ENCODE measurements at regions not wholly inside any gene's neighbourhood (a gene's known extent, or its start where the extent isn't known, plus 50 kb on each side); places are given as distances from the start of the nearest gene placed in this dataset.

DNA sequence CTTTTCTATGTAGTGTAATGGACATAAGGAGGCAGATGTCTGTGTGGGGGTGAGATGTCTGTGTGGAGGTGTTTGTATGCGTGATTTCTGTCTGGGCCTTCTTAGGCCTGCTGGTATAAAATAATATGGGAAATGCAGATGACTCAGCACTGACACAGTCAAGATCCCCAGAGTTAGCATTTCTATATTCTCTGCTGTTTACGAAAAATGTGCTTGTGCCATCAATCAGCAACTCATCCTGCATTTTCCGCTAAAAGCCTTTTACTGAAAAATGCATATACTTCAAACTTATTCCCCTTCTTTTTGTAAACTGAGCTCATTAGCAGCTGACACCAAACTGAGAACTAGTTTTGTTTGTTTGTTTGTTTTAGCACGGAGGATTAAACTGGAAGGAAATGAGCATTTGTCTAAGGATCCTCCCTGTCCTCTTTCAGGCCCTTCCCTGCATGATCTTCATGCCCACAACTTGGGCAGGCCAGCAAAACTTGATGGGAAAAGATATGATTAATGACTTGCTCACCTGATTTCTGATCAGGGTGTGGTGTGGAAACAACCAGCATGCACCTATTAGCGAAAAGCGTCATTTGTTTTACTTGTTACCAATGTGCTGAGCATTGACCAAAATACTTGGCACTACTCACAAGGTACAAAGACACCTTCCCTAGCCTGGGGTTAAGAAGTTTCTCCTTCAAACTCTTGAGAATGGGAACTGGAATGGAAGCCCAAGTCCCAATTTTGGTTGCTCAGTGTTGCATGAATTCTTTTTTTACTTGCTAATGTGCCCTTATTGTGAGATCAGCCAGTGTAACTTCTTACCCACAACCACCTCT is 77.4 kb downstream of the NDUFS5 start:
- DNase-seq (ENCODE audit: low spot score in 2 of 2) (no peak), ATAC-seq (replicated peaks; ENCODE audit: extremely low read depth, poor library complexity, severe bottlenecking) (no peak)
- H3K27me3 Mint-ChIP-seq: no peaks in the 10 kb centered on the region
- no peak overlapping the region for H3K27ac Mint-ChIP-seq (ENCODE audit: low read depth)
- peaks cover 3% of the 10 kb centered on the region for H3K36me3 Mint-ChIP-seq (ENCODE audit: insufficient read depth)
- peaks cover 24% of the 10 kb centered on the region for H3K4me1 Mint-ChIP-seq
- no peaks in the 10 kb centered on the region for H3K9me3 Mint-ChIP-seq
- H3K4me3 Mint-ChIP-seq: peak overlapping the region; percentile 85

DNA sequence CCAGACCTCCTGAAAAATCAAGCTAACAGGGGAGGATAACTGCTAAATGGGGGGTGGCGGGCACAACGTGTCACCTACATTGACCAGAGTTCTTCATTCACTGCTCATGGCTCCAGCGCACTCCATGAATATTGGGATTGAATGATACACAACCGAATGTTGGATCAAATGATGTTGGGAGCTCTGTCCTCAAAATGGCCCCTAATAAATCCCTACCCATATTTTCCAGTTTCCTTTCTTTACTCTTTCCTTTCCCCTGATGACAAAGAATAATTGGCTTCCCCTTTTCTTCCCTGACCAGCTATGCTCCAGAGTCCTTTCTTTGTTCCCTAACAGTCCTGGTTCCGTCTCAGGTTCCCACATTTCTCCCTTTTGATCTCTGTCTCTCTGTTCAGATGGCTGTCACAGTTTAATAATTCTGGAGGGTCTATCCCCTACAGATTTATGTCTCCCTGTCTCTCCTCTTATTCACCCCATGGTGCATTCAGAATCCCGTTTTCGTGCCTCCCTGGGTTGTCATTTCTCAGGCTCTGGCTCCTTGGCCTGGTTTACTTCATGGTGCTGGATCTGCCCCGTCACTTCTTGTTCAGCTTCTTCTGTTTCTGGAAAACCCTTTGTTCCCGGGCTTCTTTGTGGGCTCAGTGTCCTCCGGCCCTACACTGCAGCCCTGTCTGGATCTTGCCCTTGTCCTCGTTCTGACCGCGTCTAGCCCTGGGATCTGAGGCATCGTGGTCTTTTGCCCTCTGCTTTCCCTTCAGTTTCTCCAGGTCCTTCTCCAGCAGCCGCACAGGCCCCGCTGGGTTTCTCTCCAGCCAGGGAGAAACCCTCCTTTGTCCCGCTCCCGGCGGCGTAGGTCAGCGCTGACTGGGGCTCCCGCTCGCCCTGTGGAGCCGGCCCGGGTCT is 78.3 kb downstream of the NDUFS5 start:
- Mint-ChIP-seq H3K27ac (ENCODE audit: low read depth) (no peak overlapping the region), H3K27me3 (no peaks in the 10 kb centered on the region), H3K36me3 (ENCODE audit: insufficient read depth) (peaks cover 2% of the 10 kb centered on the region), H3K4me1 (peaks cover 20% of the 10 kb centered on the region), H3K9me3 (no peaks in the 10 kb centered on the region), H3K4me3 (peak overlapping the region; percentile 85)
- ATAC-seq (replicated peaks; ENCODE audit: extremely low read depth, poor library complexity, severe bottlenecking) (no peak), DNase-seq (ENCODE audit: low spot score in 2 of 2) (no peak)

DNA sequence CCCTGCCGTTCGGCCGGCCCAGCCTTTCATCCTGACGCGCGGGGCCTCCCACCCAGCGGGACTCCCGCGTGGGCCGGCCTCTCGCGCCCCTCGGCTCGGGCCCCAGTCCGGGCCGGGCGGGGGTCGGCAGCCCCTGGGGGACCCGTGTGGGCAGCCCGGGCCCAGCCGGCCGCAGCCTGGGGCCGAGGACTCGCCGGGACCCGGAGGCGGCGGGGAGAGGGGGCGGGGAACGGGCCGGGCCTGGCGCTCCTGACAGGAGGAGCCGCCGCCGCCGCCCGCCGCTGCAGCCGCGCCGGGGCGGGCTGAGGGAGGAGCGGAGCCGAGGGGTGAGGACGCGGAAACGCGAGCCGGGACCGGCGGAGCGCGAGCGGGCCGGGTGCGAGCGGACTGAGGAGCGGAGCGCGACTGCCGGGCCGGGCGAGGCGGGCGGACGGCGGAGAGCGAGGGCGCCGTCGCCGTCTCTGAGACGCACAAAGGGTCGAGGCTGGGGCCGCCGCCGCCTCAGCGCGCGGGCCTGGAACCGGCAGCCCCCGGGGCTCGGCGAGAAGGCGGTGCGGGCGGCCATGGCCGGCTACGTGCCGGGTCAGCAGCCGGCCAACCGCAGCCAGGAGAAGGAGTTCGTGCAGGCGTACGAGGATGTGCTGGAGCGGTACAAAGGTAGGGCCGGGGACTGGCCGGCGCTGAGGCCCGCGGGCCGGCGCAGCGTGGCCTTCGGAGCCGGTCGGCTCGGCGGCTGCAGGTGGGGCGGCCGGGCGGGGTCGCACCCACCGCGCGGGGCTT is 79.1 kb downstream of the NDUFS5 start:
- Mint-ChIP-seq H3K36me3 (ENCODE audit: insufficient read depth) (peaks cover 2% of the 10 kb centered on the region), H3K27me3 (no peaks in the 10 kb centered on the region), H3K9me3 (no peaks in the 10 kb centered on the region), H3K4me3 (peak overlapping the region; percentile 85), H3K4me1 (peaks cover 20% of the 10 kb centered on the region), H3K27ac (ENCODE audit: low read depth) (peak overlapping the region; percentile 39)
- ATAC-seq (replicated peaks; ENCODE audit: extremely low read depth, poor library complexity, severe bottlenecking) (peak; percentile 78), DNase-seq (ENCODE audit: low spot score in 2 of 2) (peak; percentile 30 to 35)

DNA sequence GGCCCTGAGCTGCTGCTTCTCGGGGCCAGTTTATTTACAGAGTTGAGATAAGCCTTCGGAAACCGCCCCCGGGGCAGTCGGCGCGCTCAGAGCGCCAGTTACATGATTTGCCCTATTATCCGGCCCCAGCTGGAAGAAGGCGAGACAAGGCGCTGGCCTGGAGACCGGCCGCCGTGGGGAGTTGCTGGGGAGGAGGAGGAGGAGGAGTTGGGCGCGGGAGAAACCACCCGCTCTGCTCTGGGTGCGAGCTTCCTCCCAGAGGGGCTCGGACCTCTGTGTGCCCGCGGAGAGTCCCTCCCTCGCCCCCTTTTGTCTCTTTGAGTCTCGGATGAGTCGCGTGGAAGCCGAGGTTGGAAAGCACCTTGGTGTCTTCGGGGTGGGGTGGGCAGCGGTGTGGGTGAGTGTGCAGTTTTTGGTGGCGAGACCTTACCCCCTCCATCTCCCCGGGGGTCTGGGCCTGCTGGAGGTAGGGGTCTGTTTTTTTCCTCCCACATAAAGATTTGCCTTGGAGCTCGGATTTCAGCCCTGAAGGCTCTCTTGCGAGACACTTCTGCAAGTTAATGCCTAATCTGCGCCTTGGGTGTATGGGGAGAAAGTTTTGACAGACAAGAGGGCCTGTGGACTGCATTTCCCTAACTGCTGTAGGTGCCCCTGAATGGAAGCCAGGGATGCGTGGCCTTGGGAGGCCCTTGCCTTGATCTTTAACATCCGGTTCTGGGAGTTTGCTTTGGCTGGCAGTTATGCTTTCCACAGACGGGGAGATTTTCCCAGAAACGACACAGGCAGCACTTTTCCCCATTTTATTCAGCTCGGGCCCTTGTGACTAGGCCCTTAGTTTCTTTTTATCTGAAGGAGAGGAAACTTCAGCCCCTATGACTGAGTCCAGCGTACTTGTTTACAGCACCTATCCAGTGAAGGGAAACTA is 80.0 kb downstream of the NDUFS5 start:
- DNase-seq (ENCODE audit: low spot score in 2 of 2) (peak in 1 of 2 donors; percentile 15), ATAC-seq (replicated peaks; ENCODE audit: extremely low read depth, poor library complexity, severe bottlenecking) (peak; percentile 31)
- peak overlapping the region; percentile 39 for H3K27ac Mint-ChIP-seq (ENCODE audit: low read depth)
- H3K36me3 Mint-ChIP-seq (ENCODE audit: insufficient read depth): peaks cover 2% of the 10 kb centered on the region
- peak overlapping the region; percentile 85 for H3K4me3 Mint-ChIP-seq
- H3K4me1 Mint-ChIP-seq: peaks cover 20% of the 10 kb centered on the region
- no peaks in the 10 kb centered on the region for H3K27me3 Mint-ChIP-seq
- H3K9me3 Mint-ChIP-seq: no peaks in the 10 kb centered on the region

DNA sequence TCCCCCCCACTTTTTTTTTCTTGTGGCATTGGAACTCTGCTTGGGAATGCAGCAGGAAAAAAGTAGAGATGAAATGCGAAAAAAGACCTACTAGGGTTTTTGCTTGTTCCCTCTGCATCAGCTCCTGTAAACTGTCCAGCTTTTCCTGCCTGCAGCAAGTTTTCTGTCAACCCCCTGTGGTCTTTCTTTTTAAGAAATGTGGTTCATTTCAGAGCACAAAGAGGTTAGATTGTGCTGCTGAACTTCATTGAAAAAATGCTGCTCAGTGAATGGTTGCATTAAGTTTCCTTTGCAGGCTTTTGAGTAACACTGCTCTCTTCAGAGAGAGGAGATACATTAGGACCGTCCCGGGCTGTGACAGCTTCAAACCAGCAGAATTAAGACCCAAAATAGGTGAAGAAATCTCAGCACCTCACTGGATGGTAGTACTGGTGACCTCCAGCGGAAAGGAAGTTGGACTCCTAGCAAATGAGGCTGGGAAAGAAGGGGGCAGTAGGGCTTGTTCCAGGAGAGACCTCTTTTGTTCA is 80.7 kb downstream of the NDUFS5 start:
- DNase-seq (ENCODE audit: low spot score in 2 of 2) (no peak), ATAC-seq (replicated peaks; ENCODE audit: extremely low read depth, poor library complexity, severe bottlenecking) (no peak)
- H3K36me3 Mint-ChIP-seq (ENCODE audit: insufficient read depth): peaks cover 2% of the 10 kb centered on the region
- H3K4me1 Mint-ChIP-seq: peaks cover 20% of the 10 kb centered on the region
- H3K4me3 Mint-ChIP-seq: peak overlapping the region; percentile 85
- H3K27me3 Mint-ChIP-seq: no peaks in the 10 kb centered on the region
- H3K27ac Mint-ChIP-seq (ENCODE audit: low read depth): no peak overlapping the region
- H3K9me3 Mint-ChIP-seq: no peaks in the 10 kb centered on the region

DNA sequence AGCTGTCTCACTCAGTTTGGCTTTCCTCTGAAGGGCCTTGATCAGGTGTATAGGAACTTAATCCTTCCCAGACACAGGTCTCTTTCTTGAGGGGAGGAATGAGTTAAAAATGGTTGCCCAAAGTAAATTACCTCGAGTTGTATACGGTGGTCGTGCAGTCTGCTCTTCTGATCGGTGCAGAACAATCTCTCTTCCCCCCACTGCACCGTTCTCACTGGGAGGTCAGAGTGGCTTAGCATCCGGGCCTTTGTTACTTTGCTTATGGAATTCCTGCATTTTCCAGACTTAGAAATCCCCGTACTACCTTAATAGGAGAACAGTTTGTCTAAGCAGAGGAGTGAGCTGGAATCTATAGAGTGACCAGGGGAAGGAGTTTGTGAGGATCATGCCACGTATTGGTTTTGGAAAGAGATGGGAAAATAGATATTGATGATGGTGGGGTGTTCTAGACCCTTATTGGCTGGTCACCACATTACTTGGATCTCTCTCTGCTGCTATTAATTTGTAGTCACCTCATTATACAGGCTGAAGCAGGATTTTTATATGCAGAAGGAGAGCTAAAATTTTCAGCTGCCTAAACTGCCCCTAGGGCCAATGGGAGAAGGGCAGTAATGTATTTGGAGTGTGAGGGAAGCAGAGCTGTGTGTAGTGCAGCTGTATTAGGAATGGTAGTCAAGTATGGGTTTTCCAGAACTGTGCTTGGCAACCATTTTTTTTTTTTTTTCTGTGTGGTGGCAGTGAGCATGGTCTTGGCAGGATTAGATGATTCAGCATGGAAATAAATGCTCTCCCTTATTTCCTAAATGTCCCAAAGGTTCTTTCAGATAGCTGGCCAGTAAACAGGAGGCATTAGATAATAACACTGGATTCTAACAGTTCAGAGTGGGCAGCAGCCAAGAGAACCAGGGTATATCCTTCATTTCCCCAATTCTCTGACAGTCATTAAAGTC is 81.5 kb downstream of the NDUFS5 start:
- Mint-ChIP-seq H3K4me1 (peaks cover 14% of the 10 kb centered on the region), H3K9me3 (no peaks in the 10 kb centered on the region), H3K4me3 (no peak overlapping the region), H3K27ac (ENCODE audit: low read depth) (no peak overlapping the region), H3K27me3 (no peaks in the 10 kb centered on the region), H3K36me3 (ENCODE audit: insufficient read depth) (peaks cover 2% of the 10 kb centered on the region)
- ATAC-seq (replicated peaks; ENCODE audit: extremely low read depth, poor library complexity, severe bottlenecking) (no peak), DNase-seq (ENCODE audit: low spot score in 2 of 2) (no peak)

DNA sequence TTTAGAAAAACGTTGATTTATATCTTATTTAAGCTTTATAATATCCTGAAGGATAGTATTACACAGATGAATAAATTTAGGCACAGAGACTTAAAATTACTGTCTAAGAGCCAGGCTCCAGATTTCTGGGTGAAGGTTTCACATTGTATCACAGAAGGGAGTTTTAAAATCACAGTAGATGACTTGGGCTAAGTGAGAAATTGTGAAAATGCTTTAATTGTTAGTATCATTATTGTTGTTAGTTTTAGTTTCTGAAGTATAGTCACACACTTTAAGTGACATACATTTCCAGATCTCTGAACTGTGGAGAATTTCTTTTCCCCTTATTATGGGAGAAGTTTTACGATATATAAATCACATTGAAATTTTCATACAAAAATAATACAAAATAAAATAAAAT is 83.5 kb downstream of the NDUFS5 start:
- DNase-seq (ENCODE audit: low spot score in 2 of 2) (no peak), ATAC-seq (replicated peaks; ENCODE audit: extremely low read depth, poor library complexity, severe bottlenecking) (no peak)
- no peaks in the 10 kb centered on the region for H3K9me3 Mint-ChIP-seq
- H3K4me3 Mint-ChIP-seq: no peak overlapping the region
- H3K4me1 Mint-ChIP-seq: peaks cover 11% of the 10 kb centered on the region
- peaks cover 2% of the 10 kb centered on the region for H3K36me3 Mint-ChIP-seq (ENCODE audit: insufficient read depth)
- no peaks in the 10 kb centered on the region for H3K27me3 Mint-ChIP-seq
- H3K27ac Mint-ChIP-seq (ENCODE audit: low read depth): peak overlapping the region; percentile 22

DNA sequence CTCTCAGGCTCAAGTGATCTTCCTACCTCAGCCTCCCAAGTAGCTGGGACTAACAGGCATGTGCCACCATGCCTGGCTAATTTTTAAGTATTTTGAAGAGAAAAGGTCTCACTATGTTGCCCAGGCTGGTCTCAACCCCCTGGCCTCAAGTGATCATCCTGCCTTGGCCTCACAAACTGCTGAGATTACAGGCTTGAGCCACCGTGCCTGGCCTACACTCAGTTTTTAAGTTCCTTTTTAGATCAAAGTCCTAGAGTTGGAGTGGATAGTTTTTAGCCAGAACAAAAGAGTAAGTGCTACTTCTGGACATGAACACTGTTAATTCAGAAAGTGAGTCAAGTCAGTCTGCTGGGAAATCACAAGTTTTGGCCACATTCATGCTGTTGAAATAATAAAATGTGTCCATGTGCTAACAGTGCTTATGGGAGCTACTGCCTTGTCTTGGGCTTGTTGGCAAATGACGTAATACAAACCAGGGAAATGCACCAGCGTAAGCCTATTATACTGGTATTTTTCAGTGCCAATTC is 84.2 kb downstream of the NDUFS5 start:
- H3K36me3 Mint-ChIP-seq (ENCODE audit: insufficient read depth): peaks cover 2% of the 10 kb centered on the region
- DNase-seq (ENCODE audit: low spot score in 2 of 2) (no peak), ATAC-seq (replicated peaks; ENCODE audit: extremely low read depth, poor library complexity, severe bottlenecking) (no peak)
- H3K27me3 Mint-ChIP-seq: no peaks in the 10 kb centered on the region
- no peak overlapping the region for H3K27ac Mint-ChIP-seq (ENCODE audit: low read depth)
- H3K4me1 Mint-ChIP-seq: peaks cover 11% of the 10 kb centered on the region
- no peak overlapping the region for H3K4me3 Mint-ChIP-seq
- H3K9me3 Mint-ChIP-seq: no peaks in the 10 kb centered on the region

DNA sequence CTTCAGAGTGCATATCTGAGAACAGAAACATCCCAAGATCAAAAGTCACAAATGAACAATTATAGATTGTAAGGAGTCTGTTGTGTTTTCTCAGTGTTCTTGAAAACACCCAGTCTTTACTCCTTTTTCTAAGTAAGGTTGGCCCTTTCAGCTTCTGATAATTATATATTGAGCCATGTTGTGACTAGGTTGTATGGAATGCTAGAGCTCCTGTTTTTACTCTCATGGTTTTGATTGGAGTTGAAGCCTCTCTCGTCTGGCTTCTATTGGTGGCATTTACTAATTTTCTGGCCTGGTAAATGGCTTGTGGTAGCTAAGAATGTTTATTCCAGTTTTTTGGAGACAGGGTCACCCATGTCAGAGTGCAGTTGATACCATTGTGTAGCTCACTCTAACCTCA is 84.7 kb downstream of the NDUFS5 start:
- no peaks in the 10 kb centered on the region for H3K9me3 Mint-ChIP-seq
- H3K4me1 Mint-ChIP-seq: peaks cover 7% of the 10 kb centered on the region
- no peak overlapping the region for H3K27ac Mint-ChIP-seq (ENCODE audit: low read depth)
- H3K36me3 Mint-ChIP-seq (ENCODE audit: insufficient read depth): peaks cover under 1% of the 10 kb centered on the region
- H3K4me3 Mint-ChIP-seq: no peak overlapping the region
- H3K27me3 Mint-ChIP-seq: no peaks in the 10 kb centered on the region
- ATAC-seq (replicated peaks; ENCODE audit: extremely low read depth, poor library complexity, severe bottlenecking) (no peak), DNase-seq (ENCODE audit: low spot score in 2 of 2) (no peak)

DNA sequence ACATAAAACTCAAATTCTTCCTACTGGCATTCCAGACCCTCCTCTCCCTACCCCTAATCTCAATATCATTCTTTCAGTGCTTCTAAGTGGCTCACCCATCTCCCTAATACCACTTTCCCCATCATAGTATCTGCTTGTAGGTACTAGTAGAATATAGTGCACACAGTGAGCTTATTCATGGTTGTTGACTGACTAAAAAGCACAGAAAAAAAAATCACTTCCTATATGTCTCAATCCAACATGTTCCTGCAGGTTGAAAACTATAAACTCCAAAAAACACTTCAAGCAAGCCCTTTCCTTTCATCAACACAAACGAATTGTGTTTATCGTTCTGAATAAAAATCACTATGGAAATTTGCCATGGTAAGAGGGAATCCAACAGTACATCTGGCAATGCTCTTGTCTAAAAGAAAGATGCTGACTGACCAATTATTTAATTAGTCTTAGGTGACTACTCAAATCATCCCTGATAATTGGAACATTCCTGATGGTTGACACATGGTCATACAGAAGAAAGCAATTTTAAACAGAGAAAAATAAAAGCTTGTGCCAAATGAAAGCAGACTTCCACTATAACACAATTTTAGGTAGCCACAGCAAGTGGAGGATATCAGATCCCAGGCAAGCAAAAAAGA is 87.1 kb downstream of the NDUFS5 start:
- Mint-ChIP-seq H3K27me3 (no peaks in the 10 kb centered on the region), H3K4me1 (no peaks in the 10 kb centered on the region), H3K36me3 (ENCODE audit: insufficient read depth) (no peaks in the 10 kb centered on the region), H3K9me3 (no peaks in the 10 kb centered on the region), H3K4me3 (no peak overlapping the region), H3K27ac (ENCODE audit: low read depth) (no peak overlapping the region)
- ATAC-seq (replicated peaks; ENCODE audit: extremely low read depth, poor library complexity, severe bottlenecking) (no peak), DNase-seq (ENCODE audit: low spot score in 2 of 2) (no peak)
